GM21529 (cell line): ENCODE measurements at regions not wholly inside any gene's neighbourhood (a gene's known extent, or its start where the extent isn't known, plus 50 kb on each side); places are given as distances from the start of the nearest gene placed in this dataset.

ENCODE experiments used
- ATAC-seq: cut with Tn5 transposase; IDR thresholded peaks from one replicate; pipeline ENCODE4 v1.9.1; 2021; ENCODE audit not compliant: unreplicated experiment

- no peak for ATAC-seq
Observed at GRCh38 chr13:73598020-73598712, 536.0 kb downstream of the KLF12 start.

- no peak for ATAC-seq
Observed at GRCh38 chr13:73596382-73596781, 537.6 kb downstream of the KLF5 start.

- ATAC-seq = no peak
Observed at GRCh38 chr13:73593199-73593765, 534.5 kb downstream of the KLF5 start.

- no peak for ATAC-seq
Observed at GRCh38 chr13:73591861-73592260, 533.1 kb downstream of the KLF5 start.

GRCh38 chr13:73590795-73591194 is 532.0 kb downstream of the KLF5 start:
- no peak for ATAC-seq

GRCh38 chr13:73585236-73585635 is 526.4 kb downstream of the KLF5 start:
- no peak for ATAC-seq

- ATAC-seq = no peak
Observed at GRCh38 chr13:73583331-73583730, 524.5 kb downstream of the KLF5 start.

- ATAC-seq = no peak
Observed at GRCh38 chr13:73580513-73581267, 521.9 kb downstream of the KLF5 start.

GRCh38 chr13:73579574-73580274 is 520.9 kb downstream of the KLF5 start:
- no peak for ATAC-seq

GRCh38 chr13:73578251-73578875 is 519.6 kb downstream of the KLF5 start:
- ATAC-seq = no peak

- ATAC-seq = no peak
Observed at GRCh38 chr13:73576291-73576690, 517.5 kb downstream of the KLF5 start.

GRCh38 chr13:73572824-73573223 is 514.0 kb downstream of the KLF5 start:
- ATAC-seq = no peak

- no peak for ATAC-seq
Observed at GRCh38 chr13:73571376-73571775, 512.6 kb downstream of the KLF5 start.

GRCh38 chr13:73556902-73557301 is 498.1 kb downstream of the KLF5 start:
- no peak for ATAC-seq

GRCh38 chr13:73556128-73556527 is 497.3 kb downstream of the KLF5 start:
- ATAC-seq = no peak

GRCh38 chr13:73551736-73552135 is 492.9 kb downstream of the KLF5 start:
- ATAC-seq = no peak

GRCh38 chr13:73549717-73550116 is 490.9 kb downstream of the KLF5 start:
- no peak for ATAC-seq

- no peak for ATAC-seq
Observed at GRCh38 chr13:73548449-73548848, 489.6 kb downstream of the KLF5 start.

- ATAC-seq = no peak
Observed at GRCh38 chr13:73547239-73547638, 488.4 kb downstream of the KLF5 start.

GRCh38 chr13:73544175-73544574 is 485.4 kb downstream of the KLF5 start:
- no peak for ATAC-seq

- no peak for ATAC-seq
Observed at GRCh38 chr13:73542446-73542845, 483.6 kb downstream of the KLF5 start.
